ENCODE measurements at regions not wholly inside any gene's neighbourhood (a gene's known extent, or its start where the extent isn't known, plus 50 kb on each side); places are given as distances from the start of the nearest gene placed in this dataset.

GRCh38 chr2:190136259-190136658 is 73.7 kb upstream of the MSTN start:
- Histone ChIP-seq H3K4me2 (ENCODE audit: low read length) (no peak overlapping the region), H2AFZ (ENCODE audit: low read depth, low read length) (no peak overlapping the region), H3K36me3 (replicated peaks; ENCODE audit: low read depth, low read length) (peaks cover 3% of the 10 kb centered on the region), H3K4me1 (ENCODE audit: low read length) (peaks cover 6% of the 10 kb centered on the region; the same call in 1 of the 2 replicates), H3K79me2 (ENCODE audit: low read length) (no peaks in the 10 kb centered on the region), H3K27ac (ENCODE audit: low read length) (no peak overlapping the region), H3K9me3 (ENCODE audit: insufficient read depth, low read length) (peaks cover 13% of the 10 kb centered on the region; the same call in 1 of the 2 replicates), H4K20me1 (ENCODE audit: insufficient read depth, low read length) (no peaks in the 10 kb centered on the region), H3K4me3 (ENCODE audit: low read length) (no peak overlapping the region), H3K9ac (ENCODE audit: low read length) (no peak overlapping the region), H3K27me3 (ENCODE audit: low read depth, low read length) (no peaks in the 10 kb centered on the region)
- TF ChIP-seq EZH2phosphoT487 (IDR thresholded peaks at IDR 0.05; ENCODE audit: low read depth) = no peak
- TF ChIP-seq CTCF (IDR thresholded peaks at IDR 0.05; ENCODE audit: low read depth, low read length) = no peak

- Histone ChIP-seq H3K9me3 (ENCODE audit: insufficient read depth, low read length) (no peaks in the 10 kb centered on the region), H3K27me3 (ENCODE audit: low read depth, low read length) (no peaks in the 10 kb centered on the region), H3K4me1 (ENCODE audit: low read length) (peaks cover 3% of the 10 kb centered on the region; the same call in 1 of the 2 replicates), H3K4me3 (ENCODE audit: low read length) (no peak overlapping the region), H3K4me2 (ENCODE audit: low read length) (no peak overlapping the region), H3K27ac (ENCODE audit: low read length) (no peak overlapping the region), H3K36me3 (replicated peaks; ENCODE audit: low read depth, low read length) (no peaks in the 10 kb centered on the region), H3K79me2 (ENCODE audit: low read length) (no peaks in the 10 kb centered on the region), H4K20me1 (ENCODE audit: insufficient read depth, low read length) (no peaks in the 10 kb centered on the region), H3K9ac (ENCODE audit: low read length) (no peak overlapping the region), H2AFZ (ENCODE audit: low read depth, low read length) (no peak overlapping the region)
- TF ChIP-seq CTCF (IDR thresholded peaks at IDR 0.05; ENCODE audit: low read depth, low read length) (no peak), EZH2phosphoT487 (IDR thresholded peaks at IDR 0.05; ENCODE audit: low read depth) (no peak)
These were observed 67.1 kb upstream of the MSTN start for GRCh38 chr2:190129421-190130199.

GRCh38 chr2:190127651-190128050 is 65.1 kb upstream of the MSTN start:
- no peaks in the 10 kb centered on the region for H3K27me3 ChIP-seq (ENCODE audit: low read depth, low read length)
- TF ChIP-seq EZH2phosphoT487 (IDR thresholded peaks at IDR 0.05; ENCODE audit: low read depth) = no peak
- no peak for TF ChIP-seq CTCF (IDR thresholded peaks at IDR 0.05; ENCODE audit: low read depth, low read length)

GRCh38 chr2:190126798-190127197 is 64.3 kb upstream of the MSTN start:
- Histone ChIP-seq H3K4me1 (ENCODE audit: low read length) (peaks cover 12% of the 10 kb centered on the region), H3K4me3 (ENCODE audit: low read length) (no peak overlapping the region), H3K27ac (ENCODE audit: low read length) (no peak overlapping the region), H3K79me2 (ENCODE audit: low read length) (no peaks in the 10 kb centered on the region), H3K9ac (ENCODE audit: low read length) (no peak overlapping the region), H3K9me3 (ENCODE audit: insufficient read depth, low read length) (no peaks in the 10 kb centered on the region), H3K4me2 (ENCODE audit: low read length) (no peak overlapping the region), H2AFZ (ENCODE audit: low read depth, low read length) (no peak overlapping the region), H4K20me1 (ENCODE audit: insufficient read depth, low read length) (no peaks in the 10 kb centered on the region), H3K36me3 (replicated peaks; ENCODE audit: low read depth, low read length) (no peaks in the 10 kb centered on the region), H3K27me3 (ENCODE audit: low read depth, low read length) (no peaks in the 10 kb centered on the region)
- no peak for TF ChIP-seq CTCF (IDR thresholded peaks at IDR 0.05; ENCODE audit: low read depth, low read length)
- no peak for TF ChIP-seq EZH2phosphoT487 (IDR thresholded peaks at IDR 0.05; ENCODE audit: low read depth)

More at GRCh38 chr2:190127651-190128050, 65.1 kb upstream of the MSTN start:
- no peaks in the 10 kb centered on the region for H4K20me1 ChIP-seq (ENCODE audit: insufficient read depth, low read length)
- H3K27ac ChIP-seq (ENCODE audit: low read length) = no peak overlapping the region
- H3K4me1 ChIP-seq (ENCODE audit: low read length) = peaks cover 3% of the 10 kb centered on the region; the same call in 1 of the 2 replicates
- H3K9ac ChIP-seq (ENCODE audit: low read length) = no peak overlapping the region
- no peak overlapping the region for H3K4me2 ChIP-seq (ENCODE audit: low read length)
- no peaks in the 10 kb centered on the region for H3K36me3 ChIP-seq (replicated peaks; ENCODE audit: low read depth, low read length)
- H3K4me3 ChIP-seq (ENCODE audit: low read length) = no peak overlapping the region
- H2AFZ ChIP-seq (ENCODE audit: low read depth, low read length) = no peak overlapping the region
- H3K79me2 ChIP-seq (ENCODE audit: low read length) = no peaks in the 10 kb centered on the region
- no peaks in the 10 kb centered on the region for H3K9me3 ChIP-seq (ENCODE audit: insufficient read depth, low read length)
